KMS-11 (cell line): ENCODE measurements at regions not wholly inside any gene's neighbourhood (a gene's known extent, or its start where the extent isn't known, plus 50 kb on each side); places are given as distances from the start of the nearest gene placed in this dataset.

Experiments
- H2AFZ ChIP-seq: fragments of 200-600 bp; sonication (generic); 2 replicates; pipeline ENCODE4 v1.6.1; 2016; ENCODE audit warnings: antibody characterized with exemption, mixed run types, low read depth
- H3K27ac ChIP-seq: fragments of 200-600 bp; sonication (generic); 2 replicates; pipeline ENCODE4 v1.6.1; 2016; ENCODE audit warnings: mild to moderate bottlenecking, mixed run types
- H3K27me3 ChIP-seq: fragments of 200-600 bp; sonication (generic); 2 replicates; pipeline ENCODE4 v1.6.1; 2017; ENCODE audit warnings: mild to moderate bottlenecking, low read depth, mixed run types, moderate library complexity; ENCODE audit not compliant: insufficient read depth
- H3K36me3 ChIP-seq: fragments of 200-600 bp; sonication (generic); 2 replicates; pipeline ENCODE4 v1.6.1; 2017; ENCODE audit warnings: mild to moderate bottlenecking, mixed run types; ENCODE audit not compliant: insufficient read depth
- H3K4me1 ChIP-seq: fragments of 200-600 bp; sonication (generic); 2 replicates; pipeline ENCODE4 v1.6.1; 2016; ENCODE audit warnings: mild to moderate bottlenecking, low read depth, mixed run types; ENCODE audit not compliant: poor library complexity, severe bottlenecking
- H3K4me2 ChIP-seq: fragments of 200-600 bp; sonication (generic); 2 replicates; pipeline ENCODE4 v1.7.0; 2016; ENCODE audit warnings: mild to moderate bottlenecking, mixed run types
- H3K4me3 ChIP-seq: fragments of 200-600 bp; sonication (generic); IDR thresholded peaks from 2 replicates; pipeline ENCODE4 v1.6.1; 2017; ENCODE audit warnings: low read depth, low read length, mixed read lengths; ENCODE audit not compliant: insufficient read depth
- H3K79me2 ChIP-seq: fragments of 200-600 bp; sonication (generic); 2 replicates; pipeline ENCODE4 v1.6.1; 2016; ENCODE audit warnings: low read depth, mixed run types; ENCODE audit not compliant: insufficient read depth
- H3K9ac ChIP-seq: fragments of 200-600 bp; sonication (generic); 2 replicates; pipeline ENCODE4 v1.6.1; 2016; ENCODE audit warnings: mild to moderate bottlenecking, mixed run types
- H4K20me1 ChIP-seq: fragments of 200-600 bp; sonication (generic); 2 replicates; pipeline ENCODE4 v1.6.1; 2016; ENCODE audit warnings: mild to moderate bottlenecking, mixed run types; ENCODE audit not compliant: insufficient read depth
- TF ChIP-seq, protein P1 (sequence below): fragments of 200-600 bp; sonication (generic); conservative IDR thresholded peaks from 2 replicates; pipeline ENCODE4 v1.6.1; 2017; ENCODE audit warnings: low read depth, mild to moderate bottlenecking, antibody characterized with exemption, low read length, moderate library complexity, mixed read lengths

DNA sequence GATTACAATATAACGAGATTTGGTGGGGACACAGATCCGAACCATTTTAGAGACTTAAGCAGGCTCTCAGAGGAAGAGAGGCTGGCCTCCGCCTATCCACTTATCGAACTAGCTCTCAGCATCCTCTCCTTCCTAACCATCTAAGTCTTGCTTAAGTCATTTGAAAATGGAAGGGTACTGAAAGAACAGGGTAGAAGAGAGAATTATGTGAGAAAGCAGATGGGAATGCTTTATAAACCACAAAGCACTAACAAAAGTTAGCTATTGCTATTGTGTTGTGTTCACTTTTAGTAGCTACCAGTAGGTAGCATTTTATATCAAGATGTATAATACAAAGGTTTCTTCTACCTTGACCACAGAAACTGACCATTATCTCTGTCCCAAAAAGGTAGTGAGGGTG, 153.4 kb upstream of the CADM1 start:
- H3K79me2 ChIP-seq, result no peaks in the 10 kb centered on the region
- TF ChIP-seq, protein P1, sequence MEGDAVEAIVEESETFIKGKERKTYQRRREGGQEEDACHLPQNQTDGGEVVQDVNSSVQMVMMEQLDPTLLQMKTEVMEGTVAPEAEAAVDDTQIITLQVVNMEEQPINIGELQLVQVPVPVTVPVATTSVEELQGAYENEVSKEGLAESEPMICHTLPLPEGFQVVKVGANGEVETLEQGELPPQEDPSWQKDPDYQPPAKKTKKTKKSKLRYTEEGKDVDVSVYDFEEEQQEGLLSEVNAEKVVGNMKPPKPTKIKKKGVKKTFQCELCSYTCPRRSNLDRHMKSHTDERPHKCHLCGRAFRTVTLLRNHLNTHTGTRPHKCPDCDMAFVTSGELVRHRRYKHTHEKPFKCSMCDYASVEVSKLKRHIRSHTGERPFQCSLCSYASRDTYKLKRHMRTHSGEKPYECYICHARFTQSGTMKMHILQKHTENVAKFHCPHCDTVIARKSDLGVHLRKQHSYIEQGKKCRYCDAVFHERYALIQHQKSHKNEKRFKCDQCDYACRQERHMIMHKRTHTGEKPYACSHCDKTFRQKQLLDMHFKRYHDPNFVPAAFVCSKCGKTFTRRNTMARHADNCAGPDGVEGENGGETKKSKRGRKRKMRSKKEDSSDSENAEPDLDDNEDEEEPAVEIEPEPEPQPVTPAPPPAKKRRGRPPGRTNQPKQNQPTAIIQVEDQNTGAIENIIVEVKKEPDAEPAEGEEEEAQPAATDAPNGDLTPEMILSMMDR, result no peak
- no peak overlapping the region for H3K4me3 ChIP-seq
- H3K9ac ChIP-seq, result no peak overlapping the region
- H4K20me1 ChIP-seq, result no peaks in the 10 kb centered on the region
- H2AFZ ChIP-seq, result no peak overlapping the region
- H3K27me3 ChIP-seq, result no peaks in the 10 kb centered on the region
- no peak overlapping the region for H3K4me2 ChIP-seq
- H3K36me3 ChIP-seq, result no peaks in the 10 kb centered on the region
- no peaks in the 10 kb centered on the region for H3K4me1 ChIP-seq
- H3K27ac ChIP-seq, result no peak overlapping the region

DNA sequence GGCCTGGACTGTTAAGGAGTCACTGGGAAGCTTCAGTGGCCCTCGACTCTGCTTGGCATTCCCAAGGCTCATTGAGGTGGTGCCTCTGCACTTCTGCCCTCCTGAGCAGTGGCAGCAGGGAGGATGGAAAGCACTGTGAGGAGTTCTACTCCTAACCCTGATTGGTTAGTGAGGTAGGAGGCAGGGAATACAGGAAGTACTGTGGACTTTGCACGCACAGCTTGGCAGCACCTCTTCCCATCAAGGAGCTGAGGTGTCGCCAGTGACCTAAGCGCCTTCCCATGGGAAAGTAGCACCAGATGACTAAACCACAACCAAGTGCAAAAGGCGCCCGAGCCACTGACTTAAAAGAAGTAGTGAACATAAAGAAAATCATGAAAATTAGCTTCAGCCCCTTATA, 152.5 kb upstream of the CADM1 start:
- no peaks in the 10 kb centered on the region for H3K4me1 ChIP-seq
- no peak overlapping the region for H3K4me2 ChIP-seq
- no peaks in the 10 kb centered on the region for H3K36me3 ChIP-seq
- H3K27ac ChIP-seq, result no peak overlapping the region
- TF ChIP-seq, protein P1, result no peak
- H3K79me2 ChIP-seq, result no peaks in the 10 kb centered on the region
- H3K4me3 ChIP-seq, result no peak overlapping the region
- no peaks in the 10 kb centered on the region for H4K20me1 ChIP-seq
- H3K9ac ChIP-seq, result no peak overlapping the region
- no peaks in the 10 kb centered on the region for H3K27me3 ChIP-seq
- H2AFZ ChIP-seq, result no peak overlapping the region

DNA sequence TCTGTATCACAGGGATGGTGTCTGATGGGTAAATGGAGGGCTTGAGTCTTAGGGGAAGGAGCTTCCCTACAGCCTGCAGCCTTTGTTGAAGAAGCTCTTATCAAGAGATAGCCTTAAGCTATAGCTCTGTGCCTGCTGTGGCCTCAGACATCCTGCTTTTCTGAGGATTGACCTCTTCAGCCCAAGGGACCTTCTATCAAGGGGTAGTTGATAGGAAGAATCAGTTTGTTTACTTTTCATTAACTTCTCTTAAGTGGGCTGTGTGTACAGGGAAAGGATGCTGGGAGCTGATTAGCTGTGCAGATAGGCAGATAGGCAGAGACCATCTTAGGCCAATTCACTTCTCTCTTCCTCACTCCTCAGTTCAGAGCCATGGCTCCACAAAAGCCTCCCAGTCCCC, 151.8 kb upstream of the CADM1 start:
- Histone ChIP-seq H3K9ac (no peak overlapping the region), H3K36me3 (no peaks in the 10 kb centered on the region), H3K79me2 (no peaks in the 10 kb centered on the region), H2AFZ (no peak overlapping the region), H3K4me1 (no peaks in the 10 kb centered on the region), H3K27ac (no peak overlapping the region), H3K27me3 (no peaks in the 10 kb centered on the region), H3K4me2 (no peak overlapping the region), H4K20me1 (no peaks in the 10 kb centered on the region), H3K4me3 (no peak overlapping the region)
- TF ChIP-seq, protein P1, result no peak

DNA sequence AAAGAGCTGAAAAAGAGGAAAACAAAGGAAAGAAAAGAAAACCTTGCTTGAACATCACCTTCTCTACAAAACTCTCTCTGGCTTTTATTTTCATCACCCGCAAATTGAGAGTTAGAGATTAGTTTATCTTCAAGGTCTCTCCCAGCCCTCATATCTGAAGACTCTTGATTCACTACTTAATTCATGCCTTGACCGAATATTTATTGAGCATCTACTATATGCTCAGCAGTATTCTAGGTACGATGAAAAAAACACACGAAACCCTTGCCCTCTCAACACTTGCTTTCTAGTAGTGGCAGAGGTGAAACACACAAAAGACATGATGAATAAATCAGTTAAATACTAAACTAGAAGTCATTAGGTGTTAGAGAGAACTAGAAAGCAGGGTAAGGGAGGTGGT, 150.6 kb upstream of the CADM1 start:
- no peaks in the 10 kb centered on the region for H3K36me3 ChIP-seq
- H4K20me1 ChIP-seq, result no peaks in the 10 kb centered on the region
- H3K79me2 ChIP-seq, result no peaks in the 10 kb centered on the region
- no peak overlapping the region for H3K9ac ChIP-seq
- no peak overlapping the region for H3K4me2 ChIP-seq
- H3K4me3 ChIP-seq, result no peak overlapping the region
- no peak overlapping the region for H3K27ac ChIP-seq
- no peaks in the 10 kb centered on the region for H3K27me3 ChIP-seq
- TF ChIP-seq, protein P1, result no peak
- no peaks in the 10 kb centered on the region for H3K4me1 ChIP-seq
- no peak overlapping the region for H2AFZ ChIP-seq

DNA sequence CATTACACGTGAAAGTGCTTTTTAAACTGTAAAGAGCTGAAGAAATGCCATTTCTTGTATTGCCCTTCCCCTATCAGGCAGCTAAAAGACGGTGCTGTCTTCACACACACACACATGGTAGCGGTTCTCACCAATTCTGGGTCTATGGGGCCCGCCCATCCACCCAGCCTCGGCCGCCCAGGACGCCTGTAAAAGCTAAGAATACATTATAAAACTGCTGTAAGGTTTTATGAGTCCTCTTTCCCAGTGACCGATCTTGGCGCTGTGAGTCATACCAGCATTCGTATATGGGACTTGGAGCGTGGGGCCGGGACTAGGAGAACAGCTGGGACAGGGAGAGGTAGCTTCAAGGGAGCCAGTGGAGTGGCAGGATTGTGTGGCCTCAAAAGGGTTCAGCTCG, 149.7 kb upstream of the CADM1 start:
- Histone ChIP-seq H4K20me1 (no peaks in the 10 kb centered on the region), H3K27ac (no peak overlapping the region), H2AFZ (no peak overlapping the region), H3K27me3 (no peaks in the 10 kb centered on the region), H3K79me2 (no peaks in the 10 kb centered on the region), H3K36me3 (no peaks in the 10 kb centered on the region), H3K4me3 (no peak overlapping the region), H3K9ac (no peak overlapping the region), H3K4me1 (no peaks in the 10 kb centered on the region), H3K4me2 (no peak overlapping the region)
- TF ChIP-seq, protein P1, result no peak
